Spleen (tissue), 7 donors: ENCODE measurements at regions not wholly inside any gene's neighbourhood (a gene's known extent, or its start where the extent isn't known, plus 50 kb on each side); places are given as distances from the start of the nearest gene placed in this dataset.

Experiments
- CTCF ChIP-seq, 11 experiments: fragments of 200-600 bp in 7 of 11; fragments of 450-650 bp in 4 of 11; sonication (generic) in 4 of 11; IDR thresholded peaks in 8 of 11; conservative IDR thresholded peaks in 3 of 11; 1 replicate in 7 of 11; 2 replicates in 4 of 11; pipeline versions ENCODE4 v1.4.0 to v1.8.0; 2016 to 2021; ENCODE audit warnings: antibody characterized with exemption in 11 of 11, inconsistent platforms in 4 of 11, mild to moderate bottlenecking in 1 of 11
- POLR2A ChIP-seq, 3 donors: fragments of 450-650 bp; IDR thresholded peaks; one replicate each; pipeline ENCODE4 v1.5.1; 2017; ENCODE audit warnings: antibody characterized with exemption in 3 of 3, mild to moderate bottlenecking in 1 of 3
- POLR2AphosphoS5 ChIP-seq, 3 donors: sonication (generic); formaldehyde crosslinking; IDR thresholded peaks; one replicate each; pipeline ENCODE4 v1.5.1; 2017; ENCODE audit warnings: antibody characterized with exemption in 3 of 3
- donor health status: DM: no; HTN: no; CAD: no; lungs with moderate emphysema.
- donor health status: DM: no; HTN: no; CAD: no.
- donor health status: DM: no; HTN: no; CAD: no.

- TF ChIP-seq CTCF (IDR thresholded peaks at IDR 0.05 in 8 of 11, conservative IDR thresholded peaks at IDR 0.05 in 3 of 11), result no peak
- no peak for TF ChIP-seq POLR2A (IDR thresholded peaks at IDR 0.05)
- no peak for TF ChIP-seq POLR2AphosphoS5 (IDR thresholded peaks at IDR 0.05)
These were observed 634.5 kb downstream of the QKI start for GRCh38 chr6:164048840-164049516.
